Memory B cell (primary cell): ENCODE measurements at regions not wholly inside any gene's neighbourhood (a gene's known extent, or its start where the extent isn't known, plus 50 kb on each side); places are given as distances from the start of the nearest gene placed in this dataset.

Experiments used
- ATAC-seq: fragments of 150-1000 bp; cut with Tn5 transposase; 2 replicates; pipeline ENCODE4 v1.10.0; 2021; ENCODE audit warnings: low read depth, mild to moderate bottlenecking, moderate library complexity
- DNase-seq, 2 donors: peaks; one replicate each; pipeline ENCODE4 v3.0.0; 2022; ENCODE audit warnings: low spot score in 2 of 2
- H3K27ac Mint-ChIP-seq: one replicate; pipeline ENCODE4 v1.8.0; 2022; ENCODE audit warnings: mild to moderate bottlenecking, moderate library complexity, mixed read lengths
- H3K27me3 Mint-ChIP-seq: one replicate; pipeline ENCODE4 v1.8.0; 2022; ENCODE audit warnings: mixed read lengths
- H3K36me3 Mint-ChIP-seq: one replicate; pipeline ENCODE4 v1.8.0; 2022; ENCODE audit warnings: mild to moderate bottlenecking, mixed read lengths
- H3K4me1 Mint-ChIP-seq: one replicate; pipeline ENCODE4 v1.8.0; 2022; ENCODE audit warnings: mixed read lengths
- H3K4me3 Mint-ChIP-seq: one replicate; pipeline ENCODE4 v1.8.0; 2022; ENCODE audit warnings: mild to moderate bottlenecking, moderate library complexity, mixed read lengths
- H3K9me3 Mint-ChIP-seq: one replicate; pipeline ENCODE4 v1.8.0; 2022; ENCODE audit warnings: mixed read lengths

GRCh38 chr13:85653681-85654080, 145.5 kb downstream of the SLITRK6 start:
- H3K36me3 Mint-ChIP-seq, result no peaks in the 10 kb centered on the region
- DNase-seq (no peak), ATAC-seq (no peak)
- H3K27ac Mint-ChIP-seq, result no peak overlapping the region
- no peak overlapping the region for H3K4me3 Mint-ChIP-seq
- peaks cover 6% of the 10 kb centered on the region for H3K9me3 Mint-ChIP-seq
- no peaks in the 10 kb centered on the region for H3K4me1 Mint-ChIP-seq
- H3K27me3 Mint-ChIP-seq, result no peaks in the 10 kb centered on the region

DNA sequence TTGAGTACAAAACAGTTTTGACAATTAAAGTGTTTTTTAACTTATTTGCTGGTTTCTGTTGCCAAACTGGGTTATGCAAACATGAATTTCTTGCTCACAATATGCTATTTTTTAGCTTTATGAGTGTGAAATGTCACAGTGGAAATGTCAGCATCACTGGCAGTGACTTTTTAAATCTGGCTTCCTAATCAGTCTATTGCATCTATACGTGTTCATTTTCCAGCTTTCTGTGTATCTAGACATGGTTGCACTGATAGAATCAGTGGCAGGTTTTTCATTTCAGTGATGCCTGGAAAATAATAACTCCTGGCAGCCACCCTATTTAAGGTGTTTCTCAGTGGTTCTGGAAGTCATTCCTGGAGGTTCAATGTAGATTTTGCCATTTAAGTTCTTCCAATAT, 146.7 kb downstream of the SLITRK6 start:
- no peaks in the 10 kb centered on the region for H3K27me3 Mint-ChIP-seq
- H3K9me3 Mint-ChIP-seq, result peaks cover 6% of the 10 kb centered on the region
- no peak overlapping the region for H3K4me3 Mint-ChIP-seq
- H3K4me1 Mint-ChIP-seq, result no peaks in the 10 kb centered on the region
- H3K27ac Mint-ChIP-seq, result no peak overlapping the region
- ATAC-seq, result no peak
- no peak for DNase-seq
- H3K36me3 Mint-ChIP-seq, result no peaks in the 10 kb centered on the region

GRCh38 chr13:85651440-85651839, 147.8 kb downstream of the SLITRK6 start:
- Mint-ChIP-seq H3K36me3 (no peaks in the 10 kb centered on the region), H3K4me3 (no peak overlapping the region), H3K27ac (no peak overlapping the region), H3K27me3 (no peaks in the 10 kb centered on the region), H3K4me1 (no peaks in the 10 kb centered on the region), H3K9me3 (peaks cover 6% of the 10 kb centered on the region)
- no peak for DNase-seq
- ATAC-seq, result no peak

DNA sequence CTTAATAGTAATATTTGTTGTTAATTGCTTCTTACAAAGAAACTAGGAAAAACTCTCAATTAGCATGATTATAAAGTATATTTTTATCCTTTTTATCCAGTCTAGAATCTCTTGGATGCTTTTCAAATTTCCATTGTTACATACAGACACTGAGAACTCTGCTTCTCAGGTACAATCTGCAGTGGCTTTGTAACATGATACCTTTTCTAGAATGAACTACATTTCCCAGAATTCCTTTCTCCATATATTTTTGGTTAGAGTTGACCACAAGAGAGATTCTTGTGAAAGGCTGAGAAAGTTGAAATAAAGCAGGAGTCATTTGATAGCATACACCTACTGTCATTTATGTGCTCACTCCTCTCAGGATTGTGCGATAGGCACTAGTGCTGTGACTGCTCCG, 148.6 kb downstream of the SLITRK6 start:
- ATAC-seq (no peak), DNase-seq (no peak)
- H3K27me3 Mint-ChIP-seq, result no peaks in the 10 kb centered on the region
- H3K27ac Mint-ChIP-seq, result no peak overlapping the region
- H3K9me3 Mint-ChIP-seq, result peaks cover 6% of the 10 kb centered on the region
- no peaks in the 10 kb centered on the region for H3K36me3 Mint-ChIP-seq
- H3K4me3 Mint-ChIP-seq, result no peak overlapping the region
- H3K4me1 Mint-ChIP-seq, result no peaks in the 10 kb centered on the region

GRCh38 chr13:85640727-85641126, 158.5 kb downstream of the SLITRK6 start:
- DNase-seq, result no peak
- Mint-ChIP-seq H3K36me3 (no peaks in the 10 kb centered on the region), H3K4me1 (no peaks in the 10 kb centered on the region), H3K9me3 (peaks cover 4% of the 10 kb centered on the region), H3K4me3 (no peak overlapping the region), H3K27ac (no peak overlapping the region), H3K27me3 (no peaks in the 10 kb centered on the region)
- ATAC-seq, result no peak

DNA sequence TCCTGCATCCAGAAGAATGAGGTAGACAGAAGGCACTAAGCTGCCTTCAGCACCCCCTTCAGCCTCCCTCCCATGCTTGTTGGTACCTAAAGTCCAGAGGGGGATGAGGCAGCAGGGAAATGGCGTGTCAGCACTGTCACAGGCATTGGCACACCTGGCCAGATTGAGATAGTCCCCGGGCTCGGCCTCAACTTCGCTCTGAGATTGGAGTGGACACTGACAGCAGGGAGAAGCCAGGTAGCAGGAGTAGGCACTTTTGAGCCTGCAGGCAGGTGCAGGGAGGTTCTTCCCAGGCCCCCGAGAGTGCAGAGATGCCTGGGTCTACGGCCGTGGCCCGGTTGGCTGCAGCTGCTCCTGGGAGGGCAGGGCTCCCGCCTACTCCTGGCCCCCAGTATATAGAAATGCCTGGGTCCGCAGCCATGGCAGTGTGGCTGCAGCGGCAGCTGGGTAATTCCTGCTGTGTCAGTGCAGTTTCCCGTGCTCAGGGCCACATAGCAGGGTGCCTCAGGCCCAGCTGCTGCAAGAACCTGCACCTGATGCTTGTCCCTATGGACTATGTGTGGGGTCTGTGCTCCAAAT, 160.3 kb downstream of the SLITRK6 start:
- DNase-seq (no peak), ATAC-seq (no peak)
- H3K27me3 Mint-ChIP-seq, result no peaks in the 10 kb centered on the region
- H3K27ac Mint-ChIP-seq, result no peak overlapping the region
- H3K4me1 Mint-ChIP-seq, result no peaks in the 10 kb centered on the region
- H3K9me3 Mint-ChIP-seq, result no peaks in the 10 kb centered on the region
- H3K36me3 Mint-ChIP-seq, result no peaks in the 10 kb centered on the region
- no peak overlapping the region for H3K4me3 Mint-ChIP-seq

GRCh38 chr13:85638265-85638664, 161.0 kb downstream of the SLITRK6 start:
- Mint-ChIP-seq H3K9me3 (no peaks in the 10 kb centered on the region), H3K4me3 (no peak overlapping the region), H3K27ac (no peak overlapping the region), H3K4me1 (no peaks in the 10 kb centered on the region), H3K27me3 (no peaks in the 10 kb centered on the region), H3K36me3 (no peaks in the 10 kb centered on the region)
- no peak for DNase-seq
- ATAC-seq, result no peak

- Mint-ChIP-seq H3K9me3 (peaks cover 3% of the 10 kb centered on the region), H3K27ac (no peak overlapping the region), H3K4me1 (no peaks in the 10 kb centered on the region), H3K4me3 (no peak overlapping the region), H3K36me3 (no peaks in the 10 kb centered on the region), H3K27me3 (no peaks in the 10 kb centered on the region)
- ATAC-seq, result no peak
- no peak for DNase-seq
Measured at GRCh38 chr13:85632526-85633195, 166.6 kb downstream of the SLITRK6 start.

DNA sequence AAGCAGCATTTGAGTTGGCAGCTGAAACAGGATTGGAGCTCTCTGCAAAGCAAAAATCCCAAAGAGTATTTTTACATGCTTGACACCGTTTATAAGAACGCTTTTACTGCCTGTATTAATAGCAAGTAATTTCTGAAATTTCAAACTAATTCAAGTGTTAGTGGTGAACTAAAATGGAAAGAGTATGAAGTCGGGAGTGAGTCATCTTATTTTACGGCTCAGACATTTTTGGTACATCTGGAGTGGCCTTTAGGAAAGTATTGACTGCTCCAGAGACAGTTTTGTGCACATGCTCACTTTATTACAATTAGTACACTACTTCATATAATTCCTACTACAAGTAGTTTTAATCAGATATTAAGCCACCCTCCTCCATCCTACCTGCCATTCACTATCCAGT, 167.4 kb downstream of the SLITRK6 start:
- Mint-ChIP-seq H3K4me1 (no peaks in the 10 kb centered on the region), H3K9me3 (peaks cover 3% of the 10 kb centered on the region), H3K4me3 (no peak overlapping the region), H3K27me3 (no peaks in the 10 kb centered on the region), H3K36me3 (no peaks in the 10 kb centered on the region), H3K27ac (no peak overlapping the region)
- ATAC-seq, result no peak
- no peak for DNase-seq

DNA sequence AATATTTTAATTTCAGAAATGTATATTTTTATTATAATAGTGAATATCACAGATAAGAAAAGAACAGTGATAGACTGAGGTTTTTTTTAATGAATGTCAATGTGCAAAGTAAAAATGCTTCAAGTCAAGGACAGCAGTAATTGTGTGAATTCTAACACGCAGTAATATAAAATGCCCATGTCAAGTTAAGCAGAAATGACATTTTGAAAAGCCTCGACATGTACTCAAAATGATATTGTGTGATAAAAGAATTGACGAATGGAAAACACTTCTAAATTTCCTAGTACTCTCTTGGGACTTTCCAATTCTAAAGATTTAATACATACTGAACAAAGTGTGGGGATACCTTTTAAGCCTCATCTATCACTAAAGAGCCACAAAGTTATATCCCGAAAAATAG, 172.6 kb downstream of the SLITRK6 start:
- no peaks in the 10 kb centered on the region for H3K27me3 Mint-ChIP-seq
- no peak overlapping the region for H3K27ac Mint-ChIP-seq
- no peaks in the 10 kb centered on the region for H3K4me1 Mint-ChIP-seq
- ATAC-seq, result no peak
- H3K4me3 Mint-ChIP-seq, result no peak overlapping the region
- no peak for DNase-seq
- H3K36me3 Mint-ChIP-seq, result no peaks in the 10 kb centered on the region
- no peaks in the 10 kb centered on the region for H3K9me3 Mint-ChIP-seq

- no peak overlapping the region for H3K4me3 Mint-ChIP-seq
- no peaks in the 10 kb centered on the region for H3K4me1 Mint-ChIP-seq
- no peak for ATAC-seq
- peaks cover 8% of the 10 kb centered on the region for H3K9me3 Mint-ChIP-seq
- no peak for DNase-seq
- no peak overlapping the region for H3K27ac Mint-ChIP-seq
- H3K36me3 Mint-ChIP-seq, result no peaks in the 10 kb centered on the region
- no peaks in the 10 kb centered on the region for H3K27me3 Mint-ChIP-seq
Measured at GRCh38 chr13:85619321-85619720, 179.9 kb downstream of the SLITRK6 start.

- Mint-ChIP-seq H3K9me3 (peaks cover 10% of the 10 kb centered on the region), H3K36me3 (no peaks in the 10 kb centered on the region), H3K4me1 (no peaks in the 10 kb centered on the region), H3K4me3 (no peak overlapping the region), H3K27ac (no peak overlapping the region), H3K27me3 (no peaks in the 10 kb centered on the region)
- DNase-seq (no peak), ATAC-seq (no peak)
Measured at GRCh38 chr13:85618521-85618920, 180.7 kb downstream of the SLITRK6 start.

- Mint-ChIP-seq H3K36me3 (no peaks in the 10 kb centered on the region), H3K9me3 (peaks cover 10% of the 10 kb centered on the region), H3K4me1 (no peaks in the 10 kb centered on the region), H3K27ac (no peak overlapping the region), H3K4me3 (no peak overlapping the region), H3K27me3 (no peaks in the 10 kb centered on the region)
- no peak for ATAC-seq
- no peak for DNase-seq
Measured at GRCh38 chr13:85616275-85616674, 182.9 kb downstream of the SLITRK6 start.

- H3K27ac Mint-ChIP-seq, result no peak overlapping the region
- H3K4me1 Mint-ChIP-seq, result no peaks in the 10 kb centered on the region
- no peak overlapping the region for H3K4me3 Mint-ChIP-seq
- H3K9me3 Mint-ChIP-seq, result peaks cover 10% of the 10 kb centered on the region
- H3K27me3 Mint-ChIP-seq, result no peaks in the 10 kb centered on the region
- no peaks in the 10 kb centered on the region for H3K36me3 Mint-ChIP-seq
- DNase-seq (no peak), ATAC-seq (no peak)
Measured at GRCh38 chr13:85615031-85615430, 184.2 kb downstream of the SLITRK6 start.

GRCh38 chr13:85610024-85610423, 189.2 kb downstream of the SLITRK6 start:
- no peak for DNase-seq
- Mint-ChIP-seq H3K27me3 (no peaks in the 10 kb centered on the region), H3K4me1 (no peaks in the 10 kb centered on the region), H3K27ac (no peak overlapping the region), H3K36me3 (no peaks in the 10 kb centered on the region), H3K9me3 (peaks cover 6% of the 10 kb centered on the region), H3K4me3 (no peak overlapping the region)
- ATAC-seq, result no peak
